ENCODE measurements at regions not wholly inside any gene's neighbourhood (a gene's known extent, or its start where the extent isn't known, plus 50 kb on each side); places are given as distances from the start of the nearest gene placed in this dataset.
"Not testable (repeated sequence)": the region's sequence is repeated elsewhere in the genome, so short reads cannot be mapped to it uniquely, and the experiment has no call there.

- DNase-seq = no peak
These were observed 118.7 kb upstream of the SLCO6A1 start for GRCh38 chr5:102617191-102618187.

- no peak for DNase-seq
These were observed 123.5 kb upstream of the SLCO6A1 start for GRCh38 chr5:102622262-102622661.

- DNase-seq = no peak
These were observed 124.7 kb upstream of the SLCO6A1 start for GRCh38 chr5:102623329-102624065.

- DNase-seq = no peak
These were observed 125.6 kb upstream of the SLCO6A1 start for GRCh38 chr5:102624405-102624804.

GRCh38 chr5:102625468-102625867, 126.7 kb upstream of the SLCO6A1 start:
- DNase-seq = no peak

- DNase-seq = no peak
These were observed 127.1 kb upstream of the SLCO6A1 start for GRCh38 chr5:102625928-102626327.

- no peak for DNase-seq
These were observed 127.8 kb upstream of the PAM start for GRCh38 chr5:102627315-102627714.

GRCh38 chr5:102628441-102629175, 126.5 kb upstream of the PAM start:
- DNase-seq = no peak

- no peak for DNase-seq
These were observed 125.1 kb upstream of the PAM start for GRCh38 chr5:102629827-102630605.

- not testable (repeated sequence) for DNase-seq
These were observed 119.7 kb upstream of the PAM start for GRCh38 chr5:102635399-102635798.

- DNase-seq = no peak
These were observed 116.8 kb upstream of the PAM start for GRCh38 chr5:102638316-102638715.

- no peak for DNase-seq
These were observed 116.0 kb upstream of the PAM start for GRCh38 chr5:102638912-102639652.

- DNase-seq = no peak
These were observed 105.4 kb upstream of the PAM start for GRCh38 chr5:102649731-102650130.

- no peak for DNase-seq
These were observed 103.6 kb upstream of the PAM start for GRCh38 chr5:102651466-102651865.

GRCh38 chr5:102654559-102655349, 100.4 kb upstream of the PAM start:
- DNase-seq = peak; percentile 18

- DNase-seq = no peak
These were observed 96.0 kb upstream of the PAM start for GRCh38 chr5:102659151-102659550.

GRCh38 chr5:102660111-102660510, 95.0 kb upstream of the PAM start:
- no peak for DNase-seq

- DNase-seq = no peak
These were observed 91.2 kb upstream of the PAM start for GRCh38 chr5:102663749-102664530.

GRCh38 chr5:102664616-102665335, 90.3 kb upstream of the PAM start:
- no peak for DNase-seq
